Progenitor cell of endocrine pancreas (in vitro differentiated cells): ENCODE measurements at regions not wholly inside any gene's neighbourhood (a gene's known extent, or its start where the extent isn't known, plus 50 kb on each side); places are given as distances from the start of the nearest gene placed in this dataset.

ENCODE experiments used
- DNase-seq: peaks from one replicate; pipeline ENCODE4 v3.0.0; 2021; ENCODE audit warnings: low spot score; ENCODE audit not compliant: unreplicated experiment
- H3K27ac Mint-ChIP-seq: 2 replicates; pipeline ENCODE4 v1.8.0; 2021; ENCODE audit warnings: mild to moderate bottlenecking, moderate library complexity, mixed read lengths
- H3K27me3 Mint-ChIP-seq: 2 replicates; pipeline ENCODE4 v1.8.0; 2021; ENCODE audit warnings: mixed read lengths
- H3K36me3 Mint-ChIP-seq: 2 replicates; pipeline ENCODE4 v1.8.0; 2022; ENCODE audit warnings: mixed read lengths; ENCODE audit not compliant: insufficient read depth
- H3K4me1 Mint-ChIP-seq: 2 replicates; pipeline ENCODE4 v1.8.0; 2021; ENCODE audit warnings: low read depth, mixed read lengths
- H3K4me3 Mint-ChIP-seq: 2 replicates; pipeline ENCODE4 v1.8.0; 2021; ENCODE audit warnings: low read depth, mild to moderate bottlenecking, moderate library complexity, mixed read lengths
- H3K9me3 Mint-ChIP-seq: 2 replicates; pipeline ENCODE4 v1.8.0; 2021; ENCODE audit warnings: low read depth, mixed read lengths
- TF ChIP-seq, protein P1 (sequence below): fragments of 200-600 bp; sonication (generic); IDR thresholded peaks from one replicate; pipeline ENCODE4 v1.5.0; 2021; ENCODE audit warnings: antibody characterized with exemption, mild to moderate bottlenecking; ENCODE audit not compliant: unreplicated experiment

- no peak overlapping the region for H3K4me3 Mint-ChIP-seq
- H3K27me3 Mint-ChIP-seq = peaks cover 3% of the 10 kb centered on the region
- no peak for DNase-seq
- peaks cover 12% of the 10 kb centered on the region for H3K4me1 Mint-ChIP-seq
- H3K36me3 Mint-ChIP-seq = no peaks in the 10 kb centered on the region
- TF ChIP-seq, protein P1, sequence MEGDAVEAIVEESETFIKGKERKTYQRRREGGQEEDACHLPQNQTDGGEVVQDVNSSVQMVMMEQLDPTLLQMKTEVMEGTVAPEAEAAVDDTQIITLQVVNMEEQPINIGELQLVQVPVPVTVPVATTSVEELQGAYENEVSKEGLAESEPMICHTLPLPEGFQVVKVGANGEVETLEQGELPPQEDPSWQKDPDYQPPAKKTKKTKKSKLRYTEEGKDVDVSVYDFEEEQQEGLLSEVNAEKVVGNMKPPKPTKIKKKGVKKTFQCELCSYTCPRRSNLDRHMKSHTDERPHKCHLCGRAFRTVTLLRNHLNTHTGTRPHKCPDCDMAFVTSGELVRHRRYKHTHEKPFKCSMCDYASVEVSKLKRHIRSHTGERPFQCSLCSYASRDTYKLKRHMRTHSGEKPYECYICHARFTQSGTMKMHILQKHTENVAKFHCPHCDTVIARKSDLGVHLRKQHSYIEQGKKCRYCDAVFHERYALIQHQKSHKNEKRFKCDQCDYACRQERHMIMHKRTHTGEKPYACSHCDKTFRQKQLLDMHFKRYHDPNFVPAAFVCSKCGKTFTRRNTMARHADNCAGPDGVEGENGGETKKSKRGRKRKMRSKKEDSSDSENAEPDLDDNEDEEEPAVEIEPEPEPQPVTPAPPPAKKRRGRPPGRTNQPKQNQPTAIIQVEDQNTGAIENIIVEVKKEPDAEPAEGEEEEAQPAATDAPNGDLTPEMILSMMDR = no peak
- H3K9me3 Mint-ChIP-seq = peaks cover 3% of the 10 kb centered on the region
- H3K27ac Mint-ChIP-seq = no peak overlapping the region
Measured at GRCh38 chr2:176755537-176756135, 457.0 kb upstream of the HNRNPA3 start.

- H3K9me3 Mint-ChIP-seq = peaks cover 3% of the 10 kb centered on the region
Measured at GRCh38 chr2:176758426-176758825, 454.2 kb upstream of the HNRNPA3 start.

DNA sequence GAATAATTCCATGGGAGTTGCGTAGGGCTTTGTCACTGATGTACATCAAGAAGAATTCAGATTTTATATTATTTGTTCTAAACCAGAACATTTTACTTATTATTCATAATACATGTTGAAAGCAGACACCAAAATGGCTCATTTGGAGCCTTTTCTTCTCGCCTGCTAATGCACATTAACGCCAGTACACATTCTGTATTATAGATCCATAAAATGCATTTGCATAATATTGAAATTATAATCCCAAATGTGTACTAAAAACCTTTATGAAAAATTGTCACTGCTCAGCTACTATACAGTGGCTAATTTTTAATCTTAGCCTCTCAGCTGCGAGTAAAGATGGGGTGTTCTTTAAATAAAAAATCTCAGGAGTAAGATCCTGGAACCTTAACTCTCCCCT is 452.2 kb upstream of the HNRNPA3 start:
- Mint-ChIP-seq H3K4me3 (no peak overlapping the region), H3K9me3 (peaks cover 3% of the 10 kb centered on the region), H3K36me3 (no peaks in the 10 kb centered on the region), H3K27me3 (peaks cover 21% of the 10 kb centered on the region), H3K4me1 (peaks cover 26% of the 10 kb centered on the region), H3K27ac (no peak overlapping the region)
- DNase-seq = no peak
- TF ChIP-seq, protein P1 = no peak

More at GRCh38 chr2:176758426-176758825, 454.2 kb upstream of the HNRNPA3 start:
- Mint-ChIP-seq H3K27ac (no peak overlapping the region), H3K36me3 (no peaks in the 10 kb centered on the region), H3K27me3 (peaks cover 13% of the 10 kb centered on the region), H3K4me1 (peaks cover 16% of the 10 kb centered on the region), H3K4me3 (no peak overlapping the region)
- TF ChIP-seq, protein P1 = no peak
- DNase-seq = no peak

DNA sequence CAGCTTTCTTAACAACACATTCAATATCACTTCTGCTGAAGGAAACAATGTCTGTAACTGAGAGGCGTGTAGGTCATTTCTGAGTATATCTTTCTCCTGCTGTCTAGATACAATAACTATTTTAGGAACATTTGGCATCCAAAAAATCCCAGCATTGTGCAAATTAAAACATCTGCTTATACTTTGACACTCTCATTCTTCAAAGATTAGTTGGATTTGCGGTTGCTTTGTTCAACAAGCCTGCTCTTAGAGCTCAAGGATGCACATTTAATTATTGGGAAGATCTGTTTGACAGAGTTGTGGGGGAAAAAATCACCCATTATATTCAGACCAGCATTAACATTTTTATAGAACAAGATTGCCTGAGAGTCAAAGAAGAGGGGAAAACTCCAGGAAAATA is 449.5 kb upstream of the HNRNPA3 start:
- H3K4me3 Mint-ChIP-seq = no peak overlapping the region
- H3K9me3 Mint-ChIP-seq = no peaks in the 10 kb centered on the region
- peaks cover 18% of the 10 kb centered on the region for H3K27me3 Mint-ChIP-seq
- H3K4me1 Mint-ChIP-seq = peaks cover 18% of the 10 kb centered on the region
- H3K27ac Mint-ChIP-seq = no peak overlapping the region
- DNase-seq = no peak
- TF ChIP-seq, protein P1 = no peak
- no peaks in the 10 kb centered on the region for H3K36me3 Mint-ChIP-seq

GRCh38 chr2:176763851-176764404 is 448.7 kb upstream of the HNRNPA3 start:
- Mint-ChIP-seq H3K9me3 (no peaks in the 10 kb centered on the region), H3K4me3 (no peak overlapping the region), H3K36me3 (no peaks in the 10 kb centered on the region), H3K27me3 (peaks cover 18% of the 10 kb centered on the region), H3K4me1 (peaks cover 14% of the 10 kb centered on the region), H3K27ac (peak overlapping the region; percentile 62)
- TF ChIP-seq, protein P1 = no peak
- DNase-seq = no peak
